Activated CD8-positive, alpha-beta memory T cell treated with anti-CD3 and anti-CD28 coated beads for 36 hours (primary cell): ENCODE measurements at regions not wholly inside any gene's neighbourhood (a gene's known extent, or its start where the extent isn't known, plus 50 kb on each side); places are given as distances from the start of the nearest gene placed in this dataset.
"Not testable (repeated sequence)": the region's sequence is repeated elsewhere in the genome, so short reads cannot be mapped to it uniquely, and the experiment has no call there.

Source experiments
- CTCF ChIA-PET: fragments of 350-600 bp; sonication (Branson Sonifier 250); formaldehyde crosslinking; loops from one replicate; lab custom pipeline; 2021; ENCODE audit warnings: antibody characterized with exemption; lab: Charles Lee
- POLR2A ChIA-PET: fragments of 350-600 bp; sonication (Branson Sonifier 250); formaldehyde crosslinking; loops from one replicate; lab custom pipeline; 2021; ENCODE audit warnings: antibody characterized with exemption; lab: Charles Lee

DNA sequence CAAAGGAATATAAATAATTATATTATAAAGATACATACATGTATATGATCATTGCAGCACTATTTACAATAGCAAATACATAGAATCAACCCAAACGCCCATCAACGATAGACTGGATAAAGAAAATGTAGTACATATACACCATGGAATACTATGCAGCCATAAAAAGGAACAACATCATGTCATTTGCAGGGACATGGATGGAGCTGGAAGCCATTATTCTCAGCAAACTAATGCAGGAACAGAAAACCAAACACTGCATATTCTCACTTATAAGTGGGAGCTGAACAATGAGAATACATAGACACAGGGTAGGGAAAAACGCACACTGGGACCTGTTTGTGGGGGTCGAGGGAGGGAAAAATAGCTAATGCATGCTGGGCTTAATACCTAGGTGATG lies 120.9 kb upstream of the ZCCHC13 start:
- POLR2A ChIA-PET, CTCF ChIA-PET: not testable (repeated sequence)

DNA sequence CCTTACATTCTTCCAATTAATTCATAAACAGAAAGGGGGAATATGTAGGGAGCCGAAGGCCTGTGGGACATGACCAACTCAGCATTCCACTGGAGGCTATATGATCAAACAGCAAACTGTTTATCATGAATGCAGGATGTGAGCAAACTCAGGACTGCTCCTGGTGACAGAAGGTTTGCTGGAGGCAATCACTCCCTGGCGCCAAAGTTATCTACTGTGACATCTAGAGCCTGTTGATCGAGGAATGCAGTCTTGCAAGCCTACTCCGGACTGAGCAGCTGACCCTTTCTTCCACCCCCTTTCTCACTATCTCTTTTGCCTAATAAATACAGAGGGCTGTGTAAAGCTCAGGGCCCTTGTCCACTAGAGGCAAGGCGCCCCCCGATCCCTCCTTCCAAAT lies 122.0 kb upstream of the ZCCHC13 start:
- POLR2A ChIA-PET, CTCF ChIA-PET: not testable (repeated sequence)

DNA sequence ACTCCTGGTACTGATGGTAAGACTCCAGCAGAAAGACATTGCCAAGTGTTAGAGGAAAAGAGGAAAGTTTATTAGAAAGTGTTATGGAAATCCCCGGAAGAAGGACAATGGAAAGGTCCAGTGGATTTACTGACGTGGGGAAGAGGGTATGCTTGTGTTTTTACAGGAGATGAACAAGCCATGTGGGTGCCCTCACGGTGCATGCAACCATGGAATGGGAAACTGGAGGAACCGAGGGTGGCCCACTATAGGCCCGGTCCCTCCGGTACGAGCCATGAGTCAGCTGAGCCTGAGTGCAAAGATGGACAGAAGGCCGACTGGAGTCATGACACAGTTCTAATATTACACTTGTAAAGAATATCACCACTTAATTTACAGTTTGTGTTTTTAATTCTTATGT lies 123.3 kb upstream of the ZCCHC13 start:
- ChIA-PET POLR2A (no interaction called here), CTCF (no interaction called here)

DNA sequence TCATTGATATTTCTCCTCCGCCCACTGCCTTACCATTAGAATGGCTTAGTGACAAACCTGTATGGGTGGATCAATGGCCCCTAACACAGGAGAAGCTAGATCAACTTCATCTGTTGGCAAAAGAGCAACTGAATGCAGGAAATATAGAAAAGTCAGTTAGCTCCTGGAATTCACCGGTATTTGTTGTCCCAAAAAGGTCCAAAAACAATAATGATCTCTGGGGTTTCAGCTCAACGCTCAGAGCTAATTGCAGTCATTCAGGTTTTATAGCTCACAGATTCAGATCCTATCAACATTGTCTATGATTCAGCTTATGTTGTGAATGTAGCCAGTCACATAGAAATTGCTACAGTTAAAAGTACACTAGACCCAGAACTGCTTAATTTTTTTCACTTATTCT lies 124.0 kb upstream of the ZCCHC13 start:
- ChIA-PET POLR2A (no interaction called here), CTCF (no interaction called here)

DNA sequence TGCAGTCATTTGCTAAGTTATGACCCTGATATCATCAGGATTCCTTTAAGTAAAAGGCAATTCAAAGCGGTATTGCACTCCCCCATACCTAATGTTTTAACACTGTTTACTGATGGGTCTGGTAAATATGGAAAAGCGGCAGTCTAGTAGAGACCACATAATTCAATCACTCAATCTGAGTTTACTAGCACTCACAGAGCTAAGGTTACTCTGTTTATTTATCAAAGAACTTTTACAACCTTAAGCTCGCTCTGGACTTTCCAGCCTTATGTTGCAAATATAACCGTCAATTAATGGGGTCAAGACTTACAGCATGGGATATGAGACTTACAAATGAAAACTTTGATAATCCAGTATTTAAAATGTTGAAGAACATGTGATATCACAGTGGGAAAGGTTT lies 124.5 kb upstream of the ZCCHC13 start:
- ChIA-PET POLR2A (no interaction called here), CTCF (no interaction called here)

DNA sequence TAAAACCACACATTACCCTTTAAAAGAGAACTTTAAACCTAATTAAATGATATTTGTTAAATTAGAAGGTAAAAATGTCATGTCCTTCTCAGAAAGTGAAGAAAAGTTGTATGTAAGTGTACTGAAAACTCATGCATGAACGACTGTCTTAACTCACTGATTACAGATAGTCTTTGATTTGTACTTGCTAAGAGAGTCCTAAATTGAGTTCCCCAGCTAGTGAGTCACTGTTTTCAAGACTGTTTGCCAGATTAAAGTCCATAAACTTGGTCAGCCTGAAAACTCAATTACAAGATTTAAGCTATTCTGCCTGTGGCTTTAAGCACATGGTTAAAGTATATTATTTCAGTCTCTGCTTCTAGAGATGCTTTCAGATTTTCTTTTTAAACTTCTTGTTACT lies 124.9 kb upstream of the ZCCHC13 start:
- ChIA-PET POLR2A (no interaction called here), CTCF (no interaction called here)

DNA sequence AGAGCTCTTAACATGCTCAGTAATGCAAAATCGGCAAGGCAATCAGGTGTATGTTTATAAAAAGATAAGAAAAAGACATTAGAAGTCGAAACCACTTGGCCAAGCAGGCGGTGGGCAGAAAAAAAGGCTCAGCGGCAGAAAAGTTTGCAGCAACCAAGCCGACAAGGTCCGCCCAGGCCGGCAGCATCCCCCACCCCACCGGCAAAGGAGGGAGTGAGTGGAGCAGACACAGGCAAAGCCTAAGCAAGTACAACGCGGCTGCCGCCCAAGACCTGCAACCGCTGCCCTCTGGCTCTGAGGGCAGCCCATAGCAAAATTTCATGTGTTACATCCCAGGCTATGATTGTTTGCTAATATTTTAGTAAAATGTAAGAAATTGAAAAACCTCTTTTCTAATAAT lies 125.4 kb upstream of the ZCCHC13 start:
- ChIA-PET CTCF (no interaction called here), POLR2A (no interaction called here)

DNA sequence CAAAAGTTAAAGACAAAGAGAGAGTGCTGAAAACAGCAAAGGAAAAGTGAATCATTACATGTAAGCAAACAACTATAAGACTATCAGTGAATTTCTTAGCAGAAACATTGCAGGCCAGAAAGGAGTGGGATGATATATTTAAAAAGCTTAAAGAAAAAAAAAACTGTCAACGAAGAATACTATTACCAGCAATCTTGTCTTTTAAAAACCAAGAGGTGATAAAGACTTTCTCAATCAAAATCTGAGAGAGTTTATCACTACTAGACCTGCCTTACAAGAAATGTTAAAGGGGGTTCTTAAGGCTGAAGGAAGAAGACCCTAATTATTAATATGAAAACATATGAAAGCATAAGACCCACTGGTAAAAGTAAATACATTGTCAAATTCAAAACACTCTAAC lies 132.5 kb upstream of the ZCCHC13 start:
- CTCF ChIA-PET: no interaction called here
- POLR2A ChIA-PET: no interaction called here

DNA sequence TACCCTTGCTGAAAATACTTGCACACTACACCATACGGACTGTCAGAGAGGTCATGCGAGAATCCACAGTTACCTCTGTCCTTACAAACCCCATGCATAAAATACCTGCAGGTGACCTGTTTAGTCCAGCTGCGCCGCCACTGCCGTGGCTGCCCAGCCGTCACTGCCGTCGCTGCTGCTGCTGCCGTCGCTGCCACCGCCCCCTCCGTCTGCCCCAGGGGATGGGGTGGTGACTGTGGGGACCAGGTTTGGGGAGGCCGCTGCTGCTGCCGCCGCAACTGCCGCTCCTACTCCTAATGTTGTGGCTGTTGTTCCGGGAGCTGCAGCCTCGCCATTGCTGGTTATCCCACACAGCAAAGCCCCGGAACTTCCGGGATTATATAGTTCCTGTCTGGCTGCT lies 141.8 kb upstream of the ZCCHC13 start:
- ChIA-PET POLR2A (no interaction called here), CTCF (no interaction called here)

DNA sequence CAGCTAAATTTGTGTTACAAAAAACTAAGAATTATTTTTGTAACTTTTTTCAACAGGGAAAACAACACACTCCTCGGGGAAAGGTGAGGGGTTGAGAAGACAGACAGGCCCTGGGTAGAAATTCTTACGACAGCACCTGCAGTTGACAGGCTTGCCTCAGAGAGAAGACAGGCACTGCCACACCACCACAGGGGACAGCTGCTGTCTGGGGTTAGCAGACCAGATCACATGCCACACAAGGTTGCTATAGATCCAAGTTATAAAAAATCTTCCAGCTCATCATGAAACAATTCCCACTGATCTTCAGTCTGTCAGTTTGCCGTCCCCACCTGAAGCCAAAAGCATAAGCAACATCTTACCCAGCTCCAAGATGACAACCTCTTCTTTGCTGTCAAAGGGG lies 143.2 kb upstream of the ZCCHC13 start:
- CTCF ChIA-PET: no interaction called here
- POLR2A ChIA-PET: no interaction called here

DNA sequence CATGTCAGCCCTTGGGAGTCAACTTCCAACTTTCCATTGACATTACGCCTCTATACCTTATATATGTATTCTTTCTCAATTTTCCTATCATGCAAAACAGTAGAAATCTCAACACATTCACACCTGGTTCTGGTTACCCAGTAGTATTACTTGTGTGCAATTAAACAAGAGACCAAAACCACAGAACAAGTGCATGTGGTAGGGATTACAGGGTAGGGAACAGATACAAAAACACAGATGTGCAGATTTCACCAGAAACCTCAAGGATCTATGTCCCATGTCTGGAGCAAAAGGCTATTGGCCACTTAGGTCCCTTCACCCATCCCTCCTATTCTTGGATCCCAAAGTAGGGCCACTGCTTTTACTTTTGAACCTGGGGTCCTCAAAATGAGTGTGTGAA lies 143.6 kb upstream of the ZCCHC13 start:
- ChIA-PET CTCF (no interaction called here), POLR2A (no interaction called here)

DNA sequence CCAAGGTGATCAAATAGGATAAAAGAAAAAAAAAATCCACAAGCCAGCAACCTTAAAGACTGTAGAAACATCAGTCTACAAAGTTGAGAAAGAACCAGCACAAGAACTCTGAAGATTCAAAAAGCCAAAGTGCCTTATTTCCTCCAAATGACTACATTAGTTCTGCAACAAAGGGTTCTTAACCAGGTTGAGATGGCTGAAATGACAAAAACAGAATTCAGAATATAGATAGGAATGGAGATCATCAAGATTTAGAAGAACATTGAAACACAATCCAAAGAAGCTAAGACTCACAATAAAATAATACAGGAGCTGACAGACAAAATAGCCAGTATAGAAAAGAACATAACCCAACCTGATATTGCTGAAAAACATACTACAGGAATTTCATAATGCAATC lies 156.5 kb upstream of the ZCCHC13 start:
- POLR2A ChIA-PET: no interaction called here
- CTCF ChIA-PET: no interaction called here

DNA sequence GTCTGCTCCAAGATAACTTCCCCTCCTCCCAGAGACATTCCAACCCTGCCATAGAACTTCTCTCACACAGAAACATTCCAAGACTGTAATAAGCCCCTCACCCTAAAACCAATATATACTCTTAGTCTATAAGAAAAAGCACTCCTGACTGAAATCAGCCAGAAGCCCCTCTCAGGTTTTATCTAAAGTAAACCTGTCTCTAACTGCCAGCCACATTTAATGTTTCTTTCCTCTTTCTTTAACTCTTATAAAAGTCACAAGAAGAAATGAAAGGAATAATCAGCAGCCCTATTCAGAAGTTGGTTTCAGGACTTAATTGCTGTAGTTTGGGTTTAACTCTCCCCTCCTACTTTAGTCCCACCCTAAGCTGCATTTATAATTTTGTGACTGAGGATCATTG lies 165.0 kb upstream of the ZCCHC13 start:
- CTCF ChIA-PET: no interaction called here

DNA sequence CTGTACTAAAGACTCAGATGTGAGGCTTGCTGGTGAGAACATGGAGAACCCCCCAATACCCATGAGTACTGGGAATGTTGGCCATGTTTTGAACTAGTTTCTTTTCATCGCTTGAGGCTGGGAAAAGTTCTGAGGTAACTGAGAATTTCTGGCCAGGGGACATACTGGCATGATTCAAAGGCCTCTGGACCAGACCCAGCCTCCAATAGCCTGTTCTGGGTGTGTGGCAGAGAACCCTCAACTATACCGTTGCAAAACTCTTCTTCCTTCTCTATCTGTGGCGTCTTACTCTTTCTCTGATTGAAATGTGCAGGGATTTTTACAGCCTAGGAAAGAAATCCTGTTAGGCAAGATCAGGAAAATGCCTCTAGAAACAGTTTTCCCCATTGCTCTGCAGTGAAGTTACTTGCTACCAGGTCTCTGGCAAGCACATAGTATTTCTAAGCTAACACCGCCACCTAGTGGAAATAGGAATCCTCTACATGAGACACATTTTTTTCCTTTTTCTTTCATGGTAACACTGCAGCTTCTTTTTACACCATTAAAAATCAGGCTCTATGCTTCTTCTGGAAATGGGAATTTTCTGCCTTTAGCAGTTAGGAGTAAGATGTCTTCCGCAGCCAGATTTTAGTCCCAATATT lies 170.7 kb upstream of the ZCCHC13 start:
- CTCF ChIA-PET: interaction anchor here (0.7 to 1.0 kb wide), 2 partner anchors 278 to 280 kb away, joined by 3 read pairs; partner anchors contain the start of gene XIST

More for the DNA sequence above, 165.0 kb upstream of the ZCCHC13 start:
- POLR2A ChIA-PET: no interaction called here

DNA sequence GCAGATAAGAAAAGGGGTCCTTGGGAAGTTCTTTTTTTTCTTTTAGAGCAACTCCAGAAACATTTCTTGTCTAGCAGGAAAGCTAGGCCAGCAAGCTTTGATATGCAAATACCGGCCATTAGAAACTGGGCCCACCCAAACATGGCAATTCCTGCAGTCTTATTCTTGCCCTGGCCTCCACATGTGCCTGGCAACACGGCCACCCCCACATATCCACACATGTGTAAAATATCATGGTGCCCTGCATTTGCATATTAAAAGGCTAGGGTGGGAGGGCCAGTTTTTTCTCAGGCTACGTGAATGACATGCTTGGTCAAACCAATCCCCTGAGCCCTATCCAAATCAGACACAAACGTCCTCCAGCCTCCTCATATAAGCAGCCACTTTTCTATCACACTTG lies 171.7 kb upstream of the ZCCHC13 start:
- ChIA-PET CTCF (no interaction called here), POLR2A (no interaction called here)

More for the DNA sequence above, 170.7 kb upstream of the ZCCHC13 start:
- POLR2A ChIA-PET: no interaction called here

DNA sequence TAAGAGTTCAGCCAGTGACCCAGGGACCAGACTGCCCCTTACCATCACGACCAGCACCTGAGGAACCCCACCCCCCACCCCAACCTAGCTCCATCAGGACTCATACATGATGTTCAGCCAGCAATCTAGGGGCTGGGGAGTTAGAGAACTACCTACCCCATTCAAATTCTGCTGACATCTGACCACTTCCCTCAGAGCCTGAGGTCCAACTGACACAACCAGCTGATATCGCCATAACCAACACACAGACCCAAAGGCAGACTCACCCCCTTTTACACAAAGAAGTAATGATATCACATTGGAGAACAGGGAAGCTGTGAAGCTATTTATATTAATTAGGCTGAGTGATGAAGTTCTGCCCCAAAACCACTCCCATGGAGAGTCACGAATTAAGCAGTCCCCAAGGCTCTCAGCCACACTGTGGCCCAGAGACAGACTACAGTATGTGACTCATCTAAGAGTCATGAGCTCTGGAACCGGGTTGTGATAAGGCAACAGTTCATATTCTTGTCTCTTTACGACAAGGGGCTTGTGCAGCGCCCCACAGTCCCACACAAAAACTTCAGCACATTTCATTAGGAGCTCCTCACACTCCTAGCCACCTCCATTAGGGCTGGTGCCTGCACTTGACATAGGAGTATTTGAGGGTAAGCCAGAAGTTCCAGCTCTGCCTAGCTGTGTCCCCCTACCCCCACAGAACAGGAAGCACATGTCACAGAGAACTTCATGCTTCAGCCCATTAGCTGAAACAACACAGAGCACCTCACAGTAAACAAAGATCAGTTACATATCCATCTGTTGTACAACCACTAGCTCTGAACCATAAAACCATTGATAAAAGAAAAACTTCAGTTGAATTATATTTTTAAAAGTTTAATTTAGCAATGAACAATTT lies 184.7 kb upstream of the ZCCHC13 start:
- CTCF ChIA-PET: no interaction called here
- POLR2A ChIA-PET: no interaction called here

DNA sequence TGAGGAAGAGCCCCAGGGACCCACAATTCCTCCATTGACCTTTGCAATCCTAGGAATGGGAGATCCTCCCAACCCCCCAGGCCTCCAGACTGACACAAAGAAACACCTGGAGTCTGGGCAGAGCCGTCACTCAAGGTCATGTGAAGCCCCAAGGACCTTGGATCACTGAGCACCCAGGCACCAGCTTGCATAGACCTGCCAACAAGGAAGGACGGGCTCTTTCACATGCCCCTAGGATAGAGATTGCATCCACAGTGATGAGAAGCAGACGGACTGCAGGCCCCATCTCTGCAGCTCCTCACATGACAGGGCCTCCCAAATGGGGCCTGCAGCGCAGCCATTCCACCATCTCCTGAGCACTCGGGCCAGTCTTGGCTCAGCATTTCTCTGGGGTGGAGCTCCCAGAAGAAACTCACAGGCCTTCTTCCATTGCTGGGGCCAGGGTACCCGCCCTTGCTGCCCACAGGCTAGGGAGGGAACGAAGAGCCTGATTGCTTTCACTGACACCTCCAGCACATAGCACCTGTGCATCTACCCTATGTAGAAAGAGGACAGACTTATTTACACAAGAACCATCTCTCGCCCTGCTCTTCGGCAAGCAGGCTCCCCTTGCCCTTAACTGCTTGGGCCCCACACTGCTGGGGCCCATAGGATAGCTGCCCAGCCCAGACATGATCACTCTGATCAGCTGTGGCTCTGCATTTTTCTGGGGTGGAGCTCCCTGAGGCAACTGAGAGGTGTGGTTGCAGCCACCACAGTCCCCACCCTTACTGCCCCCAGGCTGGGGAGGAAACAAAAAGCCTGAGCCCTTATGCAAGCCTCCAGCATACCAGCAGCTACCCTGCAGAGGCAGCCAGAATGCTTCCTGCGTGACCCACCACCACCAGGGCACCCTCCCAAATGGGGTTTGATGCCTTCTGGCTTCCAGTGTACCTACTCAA lies 185.7 kb upstream of the ZCCHC13 start:
- POLR2A ChIA-PET: no interaction called here

DNA sequence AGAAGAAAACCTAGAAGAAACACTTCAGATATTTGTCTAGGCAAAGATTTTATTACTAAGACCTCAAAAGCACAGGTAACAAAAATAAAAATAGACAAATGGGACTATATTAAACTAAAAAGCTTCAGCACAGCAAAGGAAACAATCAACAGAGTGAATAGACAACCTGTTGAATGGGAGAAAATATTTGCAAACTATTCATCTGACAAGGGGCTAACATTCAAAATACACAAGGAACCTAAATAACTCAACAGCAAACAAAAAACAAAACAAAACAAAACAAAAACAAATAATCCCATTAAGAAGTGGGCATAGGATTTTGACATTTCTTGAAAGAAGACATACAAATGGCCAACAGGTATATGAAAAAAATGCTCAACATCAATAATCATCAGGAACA lies 192.7 kb upstream of the ZCCHC13 start:
- CTCF ChIA-PET: no interaction called here
- POLR2A ChIA-PET: no interaction called here

More for the DNA sequence above, 185.7 kb upstream of the ZCCHC13 start:
- CTCF ChIA-PET: no interaction called here

DNA sequence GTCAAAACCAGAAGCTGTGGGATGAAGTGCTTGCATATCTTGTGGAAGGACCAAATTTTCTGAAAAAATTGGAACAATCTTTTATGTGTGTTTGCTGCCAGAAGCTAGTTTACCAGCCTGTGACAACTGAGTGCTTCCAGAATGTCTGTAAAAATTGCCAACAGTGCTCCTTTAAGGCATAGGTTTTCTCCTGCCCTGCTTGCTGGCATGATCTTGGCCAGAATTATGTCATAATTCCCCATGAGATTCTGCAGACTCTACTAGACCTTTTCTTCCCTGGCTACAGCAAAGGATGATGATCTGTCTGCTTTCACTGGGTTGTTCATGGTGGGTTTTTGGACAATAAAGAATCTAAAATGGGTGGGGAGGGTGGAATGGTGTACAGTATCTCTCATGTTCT lies 196.3 kb upstream of the ZCCHC13 start:
- POLR2A ChIA-PET: no interaction called here

DNA sequence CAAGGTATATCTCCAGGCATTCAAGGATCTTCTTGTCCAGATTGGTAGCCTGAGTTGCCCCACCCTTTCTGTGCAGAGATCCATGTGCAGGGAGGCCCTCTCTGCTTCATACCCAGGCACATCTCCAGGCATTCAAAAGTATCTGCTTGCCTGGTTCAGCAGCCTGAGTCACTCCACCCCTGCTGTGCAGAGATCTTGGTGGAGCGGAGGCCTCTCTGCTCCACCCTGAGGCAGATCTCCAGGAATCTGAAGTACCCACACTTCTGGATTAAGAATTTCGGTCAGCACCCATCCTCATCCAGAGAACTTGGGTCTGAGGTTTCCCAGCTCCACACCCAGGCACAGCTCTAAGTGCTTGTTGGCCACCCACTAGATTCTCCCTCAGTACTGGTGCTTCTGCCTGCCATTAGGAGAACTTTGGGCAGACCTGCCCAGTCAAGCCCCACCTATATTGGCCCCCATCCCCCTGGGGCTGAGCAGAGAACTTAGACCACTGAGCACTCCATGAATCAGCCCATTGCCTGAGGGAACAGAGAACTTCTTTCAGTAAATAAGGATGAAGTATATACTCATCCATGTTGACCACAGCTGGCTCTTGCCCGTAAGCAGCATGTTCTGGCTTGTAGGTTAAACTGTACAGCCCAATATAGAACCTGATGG lies 199.5 kb upstream of the ZCCHC13 start:
- ChIA-PET POLR2A (no interaction called here), CTCF (no interaction called here)

More for the DNA sequence above, 196.3 kb upstream of the ZCCHC13 start:
- CTCF ChIA-PET: no interaction called here
